Mucosa of descending colon (tissue), 3 donors: ENCODE measurements at regions not wholly inside any gene's neighbourhood (a gene's known extent, or its start where the extent isn't known, plus 50 kb on each side); places are given as distances from the start of the nearest gene placed in this dataset.

ENCODE experiments used
- ATAC-seq: fragments of 200-7000 bp; cut with Tn5 transposase; one replicate; pipeline ENCODE4 v1.9.1; 2020; ENCODE audit warnings: mild to moderate bottlenecking, moderate library complexity
- DNase-seq, 3 donors: peaks; one replicate each; pipeline ENCODE4 v3.0.0-alpha.2; 2020
- H3K36me3 ChIP-seq: fragments of 200-600 bp; one replicate; pipeline ENCODE4 v1.8.0; 2021; ENCODE audit warnings: low read depth, mild to moderate bottlenecking
- H3K4me1 ChIP-seq: fragments of 200-600 bp; one replicate; pipeline ENCODE4 v1.8.0; 2021; ENCODE audit warnings: low read depth, mild to moderate bottlenecking
- H3K4me3 ChIP-seq: fragments of 200-600 bp; one replicate; pipeline ENCODE4 v1.8.0; 2021; ENCODE audit warnings: mild to moderate bottlenecking
- H3K9me3 ChIP-seq: fragments of 200-600 bp; one replicate; pipeline ENCODE4 v1.8.0; 2021; ENCODE audit warnings: mild to moderate bottlenecking
- CTCF ChIP-seq: fragments of 200-600 bp; IDR thresholded peaks from one replicate; pipeline ENCODE4 v1.8.0; 2022; ENCODE audit warnings: antibody characterized with exemption, mild to moderate bottlenecking
- intact Hi-C, 2 donors: fragments of 100-400 bp; cut with DNase I in 1 of 2; cut with micrococcal nuclease in 1 of 2; formaldehyde crosslinking; loops; one replicate each; pipeline versions ENCODE4 v1.11.0 to v1.11.1; 2022; cut with DNase I, micrococcal nuclease
- donor health status: DM: no; HTN: no; CAD: no; lungs with moderate emphysema.
- donor health status: DM: no; HTN: no; CAD: no.
- donor health status: DM: no; HTN: yes; CAD: no.

GRCh38 chr9:27985714-27986113, 412.4 kb upstream of the C9orf72 start:
- DNase-seq (no peak), ATAC-seq (no peak)
- intact Hi-C loops: no loop called here
- Histone ChIP-seq H3K4me1 (no peaks in the 10 kb centered on the region), H3K4me3 (no peak overlapping the region), H3K9me3 (no peaks in the 10 kb centered on the region), H3K36me3 (no peaks in the 10 kb centered on the region)
- no peak for TF ChIP-seq CTCF

- Histone ChIP-seq H3K9me3 (no peaks in the 10 kb centered on the region), H3K4me3 (no peak overlapping the region), H3K4me1 (no peaks in the 10 kb centered on the region), H3K36me3 (no peaks in the 10 kb centered on the region)
- TF ChIP-seq CTCF: no peak
- DNase-seq: no peak
- no peak for ATAC-seq
- intact Hi-C loops: no loop called here
Measured at GRCh38 chr9:27990524-27990923, 417.2 kb upstream of the C9orf72 start.

- H3K36me3 ChIP-seq: no peaks in the 10 kb centered on the region
- no peak for DNase-seq
- no peaks in the 10 kb centered on the region for H3K9me3 ChIP-seq
- intact Hi-C loops: no loop called here
- no peak overlapping the region for H3K4me3 ChIP-seq
- H3K4me1 ChIP-seq: no peaks in the 10 kb centered on the region
- TF ChIP-seq CTCF: no peak
- ATAC-seq: no peak
Measured at GRCh38 chr9:27991221-27991620, 417.9 kb upstream of the C9orf72 start.

GRCh38 chr9:28001096-28001495, 427.8 kb upstream of the C9orf72 start:
- Histone ChIP-seq H3K9me3 (no peaks in the 10 kb centered on the region), H3K4me3 (no peak overlapping the region), H3K36me3 (no peaks in the 10 kb centered on the region), H3K4me1 (no peaks in the 10 kb centered on the region)
- ATAC-seq (no peak), DNase-seq (no peak)
- intact Hi-C loops: no loop called here
- TF ChIP-seq CTCF: no peak

- no peak for DNase-seq
- no peak for ATAC-seq
- no peak for TF ChIP-seq CTCF
- H3K36me3 ChIP-seq: no peaks in the 10 kb centered on the region
- intact Hi-C loops: no loop called here
- no peaks in the 10 kb centered on the region for H3K9me3 ChIP-seq
- no peak overlapping the region for H3K4me3 ChIP-seq
- H3K4me1 ChIP-seq: no peaks in the 10 kb centered on the region
Measured at GRCh38 chr9:28004900-28005299, 431.6 kb upstream of the C9orf72 start.

- no peak overlapping the region for H3K4me3 ChIP-seq
- no peaks in the 10 kb centered on the region for H3K36me3 ChIP-seq
- intact Hi-C loops: no loop called here
- H3K4me1 ChIP-seq: no peaks in the 10 kb centered on the region
- no peak for TF ChIP-seq CTCF
- DNase-seq (no peak), ATAC-seq (no peak)
- no peaks in the 10 kb centered on the region for H3K9me3 ChIP-seq
Measured at GRCh38 chr9:28005779-28006178, 432.5 kb upstream of the C9orf72 start.
